ENCODE measurements at regions not wholly inside any gene's neighbourhood (a gene's known extent, or its start where the extent isn't known, plus 50 kb on each side); places are given as distances from the start of the nearest gene placed in this dataset.

GRCh38 chr13:30017880-30018279 lies 167.5 kb upstream of the UBL3 start:
- in situ Hi-C loops (cut with MboI; ENCODE audit: low pct_unique_long_range_greater_than_20kb, low sequenced_read_pairs, unreplicated experiment) = no loop called here
- DNase-seq (ENCODE audit: low spot score) = no peak
- TF ChIP-seq CTCF (IDR thresholded peaks at IDR 0.05; ENCODE audit: extremely low read depth, insufficient read depth, missing control alignments) = no peak

DNA sequence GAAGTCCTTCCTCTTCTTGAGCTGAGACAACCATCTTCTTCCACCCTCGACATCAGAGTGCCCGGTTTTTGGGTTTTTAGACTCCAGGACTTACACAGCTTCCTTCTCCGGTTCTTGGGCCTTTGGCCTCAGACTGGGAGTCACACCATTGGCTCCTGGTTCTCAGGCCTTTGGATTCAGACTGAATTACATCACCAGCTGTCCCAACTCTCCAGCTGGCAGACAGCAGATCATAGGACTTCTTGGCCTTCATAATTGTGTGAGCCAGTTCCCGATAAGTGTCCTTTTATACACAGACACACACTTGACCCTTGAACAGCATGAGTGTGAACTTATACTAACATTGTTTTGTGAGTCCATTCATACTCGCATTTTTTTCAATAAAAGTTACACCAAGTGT lies 166.0 kb upstream of the UBL3 start:
- in situ Hi-C loops (cut with MboI; ENCODE audit: low pct_unique_long_range_greater_than_20kb, low sequenced_read_pairs, unreplicated experiment) = no loop called here
- TF ChIP-seq CTCF (IDR thresholded peaks at IDR 0.05; ENCODE audit: extremely low read depth, insufficient read depth, missing control alignments) = no peak
- no peak for DNase-seq (ENCODE audit: low spot score)

DNA sequence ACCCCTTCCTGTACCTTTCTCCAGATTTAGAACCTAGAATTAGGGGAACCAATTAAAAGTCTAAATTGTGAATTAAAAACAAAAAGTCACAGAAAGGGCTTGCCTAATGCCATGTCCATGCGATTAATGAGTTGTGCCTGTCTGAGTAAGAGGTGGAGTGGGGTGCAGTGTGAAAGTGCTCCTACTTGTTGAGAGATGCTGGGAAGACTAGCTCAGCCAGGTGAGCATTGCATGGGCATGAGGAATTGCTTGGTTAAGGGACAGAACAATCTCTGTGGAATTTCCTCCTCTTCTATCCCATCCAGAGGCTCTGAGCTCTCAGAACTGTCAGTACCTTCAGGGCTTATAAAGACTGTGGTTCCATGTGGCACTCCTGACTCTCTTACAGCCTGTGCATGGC lies 159.0 kb upstream of the UBL3 start:
- in situ Hi-C loops (cut with MboI; ENCODE audit: low pct_unique_long_range_greater_than_20kb, low sequenced_read_pairs, unreplicated experiment) = no loop called here
- no peak for TF ChIP-seq CTCF (IDR thresholded peaks at IDR 0.05; ENCODE audit: extremely low read depth, insufficient read depth, missing control alignments)
- no peak for DNase-seq (ENCODE audit: low spot score)

DNA sequence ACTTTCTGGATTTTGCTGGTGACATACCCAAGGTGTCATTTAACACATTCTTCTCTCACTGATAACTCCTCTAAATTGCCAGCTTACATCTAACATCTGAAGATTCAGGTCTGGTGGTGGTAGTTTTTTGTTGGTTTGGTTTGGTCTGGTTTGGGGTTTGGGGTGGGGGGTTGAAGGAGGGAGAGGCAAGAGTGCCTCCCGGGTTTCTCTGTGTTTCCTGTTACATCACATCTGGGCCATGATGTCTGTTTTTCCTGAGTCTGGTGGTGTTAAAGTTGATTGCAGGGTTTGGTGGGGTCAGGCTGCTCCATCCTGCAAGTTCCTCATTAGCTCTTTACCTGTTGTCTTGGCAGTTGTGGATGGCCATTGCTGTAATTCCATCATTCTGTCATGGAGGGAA lies 155.8 kb upstream of the UBL3 start:
- no peak for TF ChIP-seq CTCF (IDR thresholded peaks at IDR 0.05; ENCODE audit: extremely low read depth, insufficient read depth, missing control alignments)

DNA sequence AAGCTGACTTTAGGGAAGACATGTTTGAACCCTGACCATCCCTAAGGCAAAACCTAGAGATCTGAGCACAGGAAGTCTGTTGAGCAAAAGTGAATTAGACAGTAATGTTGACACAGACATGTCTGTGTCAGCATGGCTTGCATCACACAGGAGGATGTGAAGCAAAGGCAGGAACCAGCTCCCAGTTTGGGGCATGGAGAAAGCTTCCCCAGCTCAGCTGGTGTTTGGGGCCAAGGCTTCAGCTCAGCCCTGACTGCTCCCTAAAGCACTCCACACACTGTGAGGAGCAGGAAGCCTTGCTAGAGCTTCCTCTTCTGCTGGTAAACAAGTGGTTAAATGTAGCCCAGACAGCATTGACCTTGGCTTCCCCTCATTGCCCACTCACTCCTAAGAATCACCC lies 153.8 kb upstream of the UBL3 start:
- no peak for TF ChIP-seq CTCF (IDR thresholded peaks at IDR 0.05; ENCODE audit: extremely low read depth, insufficient read depth, missing control alignments)
- no peak for DNase-seq (ENCODE audit: low spot score)
- in situ Hi-C loops (cut with MboI; ENCODE audit: low pct_unique_long_range_greater_than_20kb, low sequenced_read_pairs, unreplicated experiment) = no loop called here

More for the DNA sequence above, 155.8 kb upstream of the UBL3 start:
- no peak for DNase-seq (ENCODE audit: low spot score)
- in situ Hi-C loops (cut with MboI; ENCODE audit: low pct_unique_long_range_greater_than_20kb, low sequenced_read_pairs, unreplicated experiment) = no loop called here

GRCh38 chr13:30002577-30002976 lies 152.2 kb upstream of the UBL3 start:
- DNase-seq (ENCODE audit: low spot score) = no peak
- in situ Hi-C loops (cut with MboI; ENCODE audit: low pct_unique_long_range_greater_than_20kb, low sequenced_read_pairs, unreplicated experiment) = no loop called here
- TF ChIP-seq CTCF (IDR thresholded peaks at IDR 0.05; ENCODE audit: extremely low read depth, insufficient read depth, missing control alignments) = no peak

GRCh38 chr13:30000370-30000765 lies 150.0 kb upstream of the UBL3 start:
- in situ Hi-C loops (cut with MboI; ENCODE audit: low pct_unique_long_range_greater_than_20kb, low sequenced_read_pairs, unreplicated experiment) = no loop called here

More at GRCh38 chr13:30000370-30000765, 150.0 kb upstream of the UBL3 start:
- no peak for DNase-seq (ENCODE audit: low spot score)
- TF ChIP-seq CTCF (IDR thresholded peaks at IDR 0.05; ENCODE audit: extremely low read depth, insufficient read depth, missing control alignments) = no peak

Measured in GM13977 (cell line).